Mononuclear cell (primary cell): ENCODE measurements at regions not wholly inside any gene's neighbourhood (a gene's known extent, or its start where the extent isn't known, plus 50 kb on each side); places are given as distances from the start of the nearest gene placed in this dataset.

ENCODE experiments used
- H3K27me3 ChIP-seq: 2 replicates; pipeline ENCODE4 v1.6.0; 2011; ENCODE audit warnings: low read length, control low read depth; ENCODE audit not compliant: insufficient read depth
- H3K4me1 ChIP-seq: 2 replicates; pipeline ENCODE4 v1.5.1; 2011; ENCODE audit warnings: mild to moderate bottlenecking, low read length, control low read depth; ENCODE audit not compliant: insufficient read depth
- H3K4me3 ChIP-seq: 2 replicates; pipeline ENCODE4 v1.5.1; 2011; ENCODE audit warnings: mild to moderate bottlenecking, low read length, moderate library complexity
- H3K9me3 ChIP-seq: 2 replicates; pipeline ENCODE4 v1.5.1; 2011; ENCODE audit warnings: low read depth, mild to moderate bottlenecking, control low read depth, low read length

DNA sequence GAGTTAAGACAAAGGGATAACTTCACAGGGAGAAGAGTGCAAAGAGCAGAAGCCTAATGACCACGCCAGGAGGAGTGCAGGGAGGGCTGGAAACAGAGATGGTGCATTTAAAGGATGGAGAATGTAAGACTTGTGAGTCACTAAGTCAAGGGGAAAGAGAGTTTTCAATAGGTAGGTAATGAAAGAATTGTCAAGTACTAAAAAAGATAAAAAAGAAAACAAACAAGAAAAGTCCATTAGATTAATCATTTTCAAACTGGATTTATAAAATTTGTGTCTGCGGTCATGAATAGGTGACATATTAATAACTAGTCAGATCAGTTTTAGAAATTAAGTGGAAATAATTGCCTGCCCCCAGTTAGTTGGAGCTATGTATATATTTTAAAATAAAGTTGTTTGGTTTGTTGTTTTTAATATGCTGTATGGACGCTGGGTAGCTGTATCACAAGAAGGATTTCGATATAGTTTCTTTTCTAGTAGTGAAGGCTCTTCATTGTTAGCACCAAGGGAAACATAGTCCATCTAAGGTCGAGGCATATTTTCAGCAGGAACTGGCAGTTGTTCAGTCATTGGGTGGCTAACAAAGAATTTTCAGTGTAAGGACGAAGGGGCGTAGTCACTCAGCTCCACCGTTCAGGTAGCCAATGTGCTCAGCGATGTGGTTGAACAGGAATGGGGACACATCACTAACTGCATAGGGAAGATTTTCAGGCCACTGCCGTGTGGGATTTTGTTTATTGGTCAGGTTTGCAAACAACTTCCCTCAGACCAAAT is 203.0 kb downstream of the TGFB2 start:
- Histone ChIP-seq H3K4me3 (no peak overlapping the region), H3K4me1 (no peaks in the 10 kb centered on the region), H3K27me3 (no peaks in the 10 kb centered on the region), H3K9me3 (no peaks in the 10 kb centered on the region)

DNA sequence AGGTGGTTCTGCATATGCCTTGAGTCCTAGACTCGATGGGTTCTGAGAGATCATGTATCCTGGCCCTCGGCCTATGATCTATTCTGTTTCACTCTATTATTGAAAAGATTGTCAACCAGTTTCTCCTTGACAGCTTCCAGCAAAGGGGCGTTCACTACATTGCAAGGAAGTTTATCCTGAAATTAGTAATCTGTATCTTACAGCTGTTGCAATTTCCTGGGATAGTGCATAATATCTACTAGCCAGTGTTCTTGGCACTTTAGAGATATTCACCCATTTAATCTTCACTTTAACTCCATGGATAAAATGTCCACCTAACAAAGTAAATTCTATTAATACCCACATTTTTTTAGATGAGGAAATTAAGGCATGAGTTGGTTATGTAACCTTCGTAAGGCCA is 203.6 kb downstream of the TGFB2 start:
- Histone ChIP-seq H3K27me3 (no peaks in the 10 kb centered on the region), H3K4me3 (no peak overlapping the region), H3K9me3 (no peaks in the 10 kb centered on the region), H3K4me1 (no peaks in the 10 kb centered on the region)

DNA sequence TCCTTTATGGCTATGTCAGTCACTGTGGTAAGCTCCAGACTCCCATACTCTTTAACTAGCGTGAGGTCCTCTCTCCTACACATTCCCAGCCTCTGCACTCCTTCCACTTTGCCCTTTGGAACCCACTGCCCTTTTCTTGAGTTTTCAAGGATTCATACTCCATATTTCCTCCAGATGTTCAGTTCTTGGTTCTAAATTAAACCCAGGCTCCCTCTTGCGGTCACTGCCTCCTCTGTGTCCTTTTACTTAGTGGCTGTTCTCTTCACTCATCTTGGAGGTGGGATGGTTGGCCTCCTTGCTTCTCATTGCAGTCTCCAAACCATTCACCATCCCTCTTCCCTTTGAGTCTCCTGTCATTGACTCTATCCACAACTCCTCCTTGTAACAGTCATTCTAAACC is 208.1 kb downstream of the TGFB2 start:
- H3K4me3 ChIP-seq = no peak overlapping the region
- no peaks in the 10 kb centered on the region for H3K9me3 ChIP-seq

DNA sequence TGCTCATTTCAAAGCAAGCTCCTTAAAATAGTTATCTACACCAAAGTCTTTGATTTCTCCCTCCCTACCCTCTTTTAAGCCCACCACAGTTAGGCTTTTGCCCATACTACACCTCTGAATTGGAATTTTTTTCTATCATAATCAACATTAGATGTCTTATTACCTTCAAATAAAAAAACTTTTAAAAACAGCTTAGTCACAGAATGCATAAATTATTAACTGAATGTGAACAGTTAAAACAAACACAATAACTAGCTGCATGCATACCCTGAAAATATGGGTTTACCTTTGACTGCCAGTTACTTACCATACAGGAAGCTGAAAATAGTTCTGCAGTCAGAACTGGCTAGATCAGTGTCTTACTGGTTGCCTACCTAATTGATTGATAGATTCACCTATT is 210.9 kb downstream of the TGFB2 start:
- Histone ChIP-seq H3K9me3 (no peaks in the 10 kb centered on the region), H3K27me3 (no peaks in the 10 kb centered on the region), H3K4me3 (no peak overlapping the region), H3K4me1 (no peaks in the 10 kb centered on the region)

More for the DNA sequence above, 208.1 kb downstream of the TGFB2 start:
- H3K4me1 ChIP-seq = no peaks in the 10 kb centered on the region
- H3K27me3 ChIP-seq = no peaks in the 10 kb centered on the region

DNA sequence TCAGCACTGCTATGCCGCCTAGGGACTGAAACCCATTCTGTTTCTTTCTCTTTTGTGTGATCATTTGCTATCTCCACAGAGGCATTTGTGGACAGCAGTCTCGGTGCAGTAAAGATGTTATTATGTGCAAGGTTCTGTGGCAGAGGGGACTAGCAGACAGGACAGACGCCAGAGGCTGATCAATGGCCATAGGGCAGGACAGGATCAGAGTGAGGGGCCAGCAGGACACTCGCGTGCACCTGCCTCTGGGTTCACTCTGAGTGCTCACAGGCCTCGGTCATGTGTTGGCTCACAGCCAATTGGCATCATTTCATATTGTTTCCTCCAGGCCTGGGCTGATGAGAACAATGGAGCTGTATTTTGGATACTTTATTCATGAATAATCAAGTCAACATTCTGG is 212.6 kb downstream of the TGFB2 start:
- Histone ChIP-seq H3K27me3 (no peaks in the 10 kb centered on the region), H3K9me3 (no peaks in the 10 kb centered on the region)

DNA sequence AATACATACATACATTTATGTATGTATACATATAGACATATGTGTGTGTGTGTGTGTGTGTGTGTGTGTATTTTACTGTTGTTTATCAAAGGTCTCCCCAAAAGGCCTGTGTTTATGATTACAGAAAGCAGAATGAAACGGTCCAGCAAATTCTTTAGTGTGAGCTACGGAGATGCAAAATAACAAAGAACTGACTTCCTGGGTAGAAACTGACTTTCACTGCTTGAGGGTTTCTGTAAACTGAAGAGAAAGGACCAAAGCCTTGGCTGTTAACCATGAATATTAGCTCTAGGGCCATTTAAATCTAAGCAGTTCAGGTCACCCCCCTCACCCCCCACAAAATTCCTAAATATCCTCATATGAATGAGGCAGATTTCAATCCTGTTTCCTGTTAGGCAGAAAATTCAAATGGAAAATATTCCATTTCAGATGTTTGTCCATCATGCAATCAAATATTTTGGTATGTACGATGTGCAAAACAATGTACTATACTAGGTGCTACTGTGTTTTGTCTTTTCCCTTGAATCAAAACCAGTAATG is 213.2 kb downstream of the TGFB2 start:
- H3K9me3 ChIP-seq = no peaks in the 10 kb centered on the region
- no peaks in the 10 kb centered on the region for H3K27me3 ChIP-seq
- H3K4me3 ChIP-seq = no peak overlapping the region
- H3K4me1 ChIP-seq = no peaks in the 10 kb centered on the region

More for the DNA sequence above, 212.6 kb downstream of the TGFB2 start:
- no peak overlapping the region for H3K4me3 ChIP-seq
- no peaks in the 10 kb centered on the region for H3K4me1 ChIP-seq

DNA sequence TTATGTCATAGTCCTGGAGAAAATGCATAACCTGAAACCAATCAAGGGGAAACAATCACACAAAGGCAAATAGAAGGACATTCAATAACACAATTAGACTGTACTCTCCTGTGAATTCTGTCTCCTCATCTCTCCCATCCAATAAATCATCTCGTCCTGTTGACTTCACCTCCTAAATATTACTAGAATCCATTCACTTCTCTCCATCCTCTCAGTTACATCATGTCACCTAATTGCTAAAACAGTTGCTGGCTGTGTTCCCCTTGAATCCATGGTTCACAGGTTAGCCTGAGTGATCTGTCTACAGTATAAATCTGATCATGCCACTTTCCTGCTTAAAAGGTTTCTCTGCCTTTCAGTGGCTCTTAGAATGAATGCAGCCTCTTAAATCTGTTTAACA is 220.2 kb downstream of the TGFB2 start:
- Histone ChIP-seq H3K9me3 (no peaks in the 10 kb centered on the region), H3K4me3 (no peak overlapping the region), H3K27me3 (no peaks in the 10 kb centered on the region), H3K4me1 (no peaks in the 10 kb centered on the region)

DNA sequence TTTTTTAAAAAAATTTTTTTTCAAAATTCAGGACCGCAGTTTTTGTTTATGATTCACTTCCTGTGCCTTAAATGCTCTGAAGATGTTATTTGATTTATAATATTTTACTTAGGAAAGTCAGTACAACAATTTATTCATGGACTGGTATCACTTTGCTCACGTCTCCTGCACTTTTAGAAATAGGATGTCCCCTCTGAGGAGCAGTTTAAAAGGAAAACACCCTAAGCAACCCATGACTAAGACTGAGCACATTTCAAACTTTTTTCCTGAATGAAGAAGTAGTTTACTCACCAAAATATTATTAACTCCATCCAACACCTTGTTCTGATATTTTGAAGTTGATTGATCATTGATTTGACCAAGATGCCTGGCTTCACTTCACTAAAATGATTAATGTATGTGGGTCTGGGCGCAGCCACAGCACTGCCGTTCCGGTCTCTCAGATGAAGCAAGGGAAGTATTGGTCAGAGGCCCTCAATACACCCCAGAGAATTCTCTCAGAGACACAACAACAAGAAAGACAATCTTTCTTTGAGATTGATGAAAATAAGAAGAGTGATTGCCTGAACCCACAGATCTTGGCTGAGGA is 223.9 kb downstream of the TGFB2 start:
- H3K4me3 ChIP-seq = no peak overlapping the region
- H3K4me1 ChIP-seq = no peaks in the 10 kb centered on the region
- H3K27me3 ChIP-seq = no peaks in the 10 kb centered on the region

DNA sequence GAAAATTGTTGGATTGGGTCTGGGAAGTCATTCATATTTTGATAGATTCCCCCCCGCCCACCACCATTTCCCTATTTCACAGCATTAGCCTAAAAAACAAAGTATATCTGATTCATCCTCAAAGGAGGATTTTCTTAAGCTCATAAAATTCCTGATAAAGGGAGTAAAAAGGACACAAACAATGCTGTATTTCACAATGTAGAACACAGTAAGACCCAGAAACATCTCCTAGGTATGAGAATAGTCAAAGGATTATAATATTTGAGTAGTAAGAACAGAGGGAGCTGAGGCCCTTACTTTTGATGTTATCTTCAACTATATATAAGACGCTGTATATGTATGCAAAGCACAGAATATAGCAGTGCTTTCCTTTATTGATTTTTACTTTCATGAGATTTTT is 225.3 kb downstream of the TGFB2 start:
- Histone ChIP-seq H3K9me3 (no peaks in the 10 kb centered on the region), H3K27me3 (no peaks in the 10 kb centered on the region), H3K4me3 (no peak overlapping the region), H3K4me1 (no peaks in the 10 kb centered on the region)

More for the DNA sequence above, 223.9 kb downstream of the TGFB2 start:
- no peaks in the 10 kb centered on the region for H3K9me3 ChIP-seq

DNA sequence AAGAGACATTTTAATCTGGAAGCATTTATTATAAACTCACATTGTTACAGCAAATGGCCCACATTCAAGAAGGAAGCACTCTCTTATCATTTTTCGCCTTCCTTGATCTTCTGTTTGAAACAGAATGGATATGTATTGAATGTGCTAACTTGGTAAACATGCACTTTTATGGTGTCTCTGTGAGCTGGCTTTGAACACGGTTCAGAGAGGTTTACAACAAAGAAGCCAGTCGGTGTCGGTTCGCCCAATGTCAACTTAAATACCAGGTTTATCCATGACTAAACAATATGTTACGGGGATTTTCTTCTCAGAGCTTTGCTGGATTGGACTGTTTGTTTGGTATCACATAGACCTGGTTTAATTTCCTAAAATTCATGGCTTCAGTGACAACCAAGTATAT is 226.4 kb downstream of the TGFB2 start:
- H3K27me3 ChIP-seq = no peaks in the 10 kb centered on the region
- no peak overlapping the region for H3K4me3 ChIP-seq
- no peaks in the 10 kb centered on the region for H3K9me3 ChIP-seq
- no peaks in the 10 kb centered on the region for H3K4me1 ChIP-seq

DNA sequence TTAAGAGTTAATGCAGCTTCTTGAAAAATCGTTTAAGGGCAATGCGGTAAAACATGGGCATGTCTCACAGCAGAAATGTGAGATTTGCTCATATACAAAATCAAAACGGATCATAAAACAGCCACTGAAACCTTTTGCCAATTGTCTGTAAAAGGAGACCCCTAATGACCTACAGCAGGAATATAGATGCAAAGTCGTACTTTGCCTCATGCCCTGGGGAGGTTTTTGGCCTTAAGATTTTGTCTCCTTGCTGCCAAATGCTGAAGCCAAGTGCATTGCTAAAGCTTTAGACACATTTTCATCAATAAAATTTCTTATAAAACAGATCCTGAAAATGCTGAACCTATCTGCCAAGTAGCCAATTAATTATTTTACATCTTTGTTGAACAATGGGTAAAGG is 226.9 kb downstream of the TGFB2 start:
- Histone ChIP-seq H3K9me3 (no peaks in the 10 kb centered on the region), H3K4me1 (no peaks in the 10 kb centered on the region), H3K4me3 (no peak overlapping the region), H3K27me3 (no peaks in the 10 kb centered on the region)

DNA sequence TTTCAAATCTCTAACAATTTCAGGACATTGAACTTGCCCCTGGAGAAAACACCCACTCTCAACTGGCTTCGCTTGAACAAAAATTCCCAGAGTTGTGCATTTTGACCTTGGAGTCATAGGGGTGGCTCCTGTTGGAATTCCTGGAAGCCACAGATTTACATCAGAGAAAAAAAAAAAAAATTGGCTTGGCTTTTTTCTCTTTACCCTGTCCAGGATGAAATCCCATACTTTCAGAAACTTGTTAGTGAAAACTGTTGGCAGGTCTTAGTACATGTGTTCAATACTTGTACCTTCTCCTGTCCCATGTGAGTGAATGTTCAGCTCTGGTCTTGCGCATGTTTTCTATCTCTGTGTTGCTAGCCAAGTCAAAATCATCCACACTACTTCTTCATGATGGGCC is 228.8 kb downstream of the TGFB2 start:
- H3K4me3 ChIP-seq = no peak overlapping the region
- no peaks in the 10 kb centered on the region for H3K9me3 ChIP-seq
- H3K27me3 ChIP-seq = no peaks in the 10 kb centered on the region
- H3K4me1 ChIP-seq = no peaks in the 10 kb centered on the region

DNA sequence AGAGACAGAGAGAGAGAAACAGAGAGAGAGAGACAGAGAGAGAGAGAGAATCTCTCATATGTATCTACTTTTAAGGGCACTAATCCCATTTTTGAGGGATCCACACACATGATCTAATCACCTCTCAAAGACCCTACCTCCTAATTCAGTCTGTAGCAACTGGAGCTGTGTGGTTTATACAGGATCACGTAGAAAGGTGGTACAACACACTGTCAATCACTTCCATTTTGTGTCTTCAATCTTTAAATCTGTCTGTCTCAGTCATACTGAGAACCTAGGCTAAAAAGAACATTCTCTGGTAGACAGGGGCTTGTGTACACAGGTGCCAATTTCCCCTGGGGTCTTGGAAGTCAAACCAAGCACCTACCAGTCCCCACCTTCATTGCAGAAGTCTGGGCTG is 229.9 kb downstream of the TGFB2 start:
- Histone ChIP-seq H3K9me3 (no peaks in the 10 kb centered on the region), H3K4me1 (no peaks in the 10 kb centered on the region), H3K4me3 (no peak overlapping the region), H3K27me3 (no peaks in the 10 kb centered on the region)

DNA sequence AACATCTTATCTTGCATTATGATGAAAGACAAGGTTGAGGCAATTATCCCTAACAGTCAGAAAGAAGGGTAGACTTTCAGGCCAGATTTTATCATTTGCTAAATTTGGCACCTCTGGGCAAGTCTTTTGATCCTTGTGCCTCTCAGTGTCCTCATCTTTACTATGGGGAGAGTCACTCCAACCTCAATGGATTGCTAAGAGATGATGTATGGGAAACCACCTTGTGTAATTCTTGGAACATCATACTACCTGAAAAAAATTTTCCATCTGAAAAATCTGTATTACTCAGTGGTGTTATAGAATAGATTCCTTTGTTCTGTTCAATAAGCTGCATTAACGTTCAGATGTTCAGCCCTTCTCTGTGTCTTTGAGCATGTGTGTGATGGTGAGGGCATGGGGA is 230.7 kb downstream of the TGFB2 start:
- Histone ChIP-seq H3K4me3 (no peak overlapping the region), H3K9me3 (no peaks in the 10 kb centered on the region), H3K4me1 (no peaks in the 10 kb centered on the region), H3K27me3 (no peaks in the 10 kb centered on the region)

DNA sequence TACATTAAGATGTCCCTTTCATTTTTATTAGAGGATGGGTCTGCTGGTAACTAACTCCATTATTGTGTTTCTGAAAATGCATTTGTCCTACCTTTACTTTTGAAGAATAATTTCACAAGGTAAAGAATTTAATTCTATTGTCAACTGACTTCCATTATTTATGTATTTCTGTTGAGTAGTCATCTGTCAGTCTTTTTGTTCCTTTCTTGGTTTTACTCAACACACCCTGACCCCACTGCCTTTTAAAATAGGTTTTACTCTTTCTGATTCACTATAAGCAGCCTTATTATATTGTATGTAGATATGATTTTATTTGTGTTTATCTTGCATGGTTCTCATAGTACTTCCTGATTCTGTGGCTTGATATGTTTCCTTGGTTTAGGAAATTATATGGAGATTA is 237.5 kb downstream of the TGFB2 start:
- Histone ChIP-seq H3K4me1 (no peaks in the 10 kb centered on the region), H3K27me3 (no peaks in the 10 kb centered on the region), H3K9me3 (no peaks in the 10 kb centered on the region), H3K4me3 (no peak overlapping the region)
